Suprapubic skin (tissue), 3 donors: ENCODE measurements at regions not wholly inside any gene's neighbourhood (a gene's known extent, or its start where the extent isn't known, plus 50 kb on each side); places are given as distances from the start of the nearest gene placed in this dataset.

Source experiments
- POLR2A ChIP-seq, 2 donors: fragments of 450-650 bp; IDR thresholded peaks; one replicate each; pipeline ENCODE4 v1.6.1; 2017; ENCODE audit warnings: antibody characterized with exemption in 2 of 2, mild to moderate bottlenecking in 2 of 2, moderate library complexity in 2 of 2
- TF ChIP-seq, protein P1 (sequence below), 2 donors: fragments of 200-600 bp in 1 of 2; fragments of 450-650 bp in 1 of 2; sonication (generic) in 1 of 2; IDR thresholded peaks; one replicate each; pipeline ENCODE4 v1.5.1; 2016 to 2019; ENCODE audit warnings: antibody characterized with exemption in 2 of 2, mild to moderate bottlenecking in 1 of 2, moderate library complexity in 1 of 2

- TF ChIP-seq, protein P1, sequence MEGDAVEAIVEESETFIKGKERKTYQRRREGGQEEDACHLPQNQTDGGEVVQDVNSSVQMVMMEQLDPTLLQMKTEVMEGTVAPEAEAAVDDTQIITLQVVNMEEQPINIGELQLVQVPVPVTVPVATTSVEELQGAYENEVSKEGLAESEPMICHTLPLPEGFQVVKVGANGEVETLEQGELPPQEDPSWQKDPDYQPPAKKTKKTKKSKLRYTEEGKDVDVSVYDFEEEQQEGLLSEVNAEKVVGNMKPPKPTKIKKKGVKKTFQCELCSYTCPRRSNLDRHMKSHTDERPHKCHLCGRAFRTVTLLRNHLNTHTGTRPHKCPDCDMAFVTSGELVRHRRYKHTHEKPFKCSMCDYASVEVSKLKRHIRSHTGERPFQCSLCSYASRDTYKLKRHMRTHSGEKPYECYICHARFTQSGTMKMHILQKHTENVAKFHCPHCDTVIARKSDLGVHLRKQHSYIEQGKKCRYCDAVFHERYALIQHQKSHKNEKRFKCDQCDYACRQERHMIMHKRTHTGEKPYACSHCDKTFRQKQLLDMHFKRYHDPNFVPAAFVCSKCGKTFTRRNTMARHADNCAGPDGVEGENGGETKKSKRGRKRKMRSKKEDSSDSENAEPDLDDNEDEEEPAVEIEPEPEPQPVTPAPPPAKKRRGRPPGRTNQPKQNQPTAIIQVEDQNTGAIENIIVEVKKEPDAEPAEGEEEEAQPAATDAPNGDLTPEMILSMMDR (IDR thresholded peaks at IDR 0.05) = no peak
- no peak for TF ChIP-seq POLR2A (IDR thresholded peaks at IDR 0.05)
Observed at GRCh38 chr4:143083756-143084472, 100.8 kb upstream of the USP38 start.
